ENCODE measurements at regions not wholly inside any gene's neighbourhood (a gene's known extent, or its start where the extent isn't known, plus 50 kb on each side); places are given as distances from the start of the nearest gene placed in this dataset.
"Not testable (repeated sequence)": the region's sequence is repeated elsewhere in the genome, so short reads cannot be mapped to it uniquely, and the experiment has no call there.

GRCh38 chr1:144034045-144034444 lies 62.3 kb upstream of the FAM72C start:
- not testable (repeated sequence) for H3K4me2 ChIP-seq (ENCODE audit: low read length); H3K79me2 ChIP-seq (replicated peaks; ENCODE audit: insufficient read depth, low read length); H3K9me3 ChIP-seq (ENCODE audit: low read length); H3K27ac ChIP-seq (ENCODE audit: low read length); H3K9ac ChIP-seq (ENCODE audit: low read length); H3F3A ChIP-seq (ENCODE audit: insufficient read depth, low read length, poor library complexity, severe bottlenecking); H2AFZ ChIP-seq (ENCODE audit: low read depth, low read length); H3K36me3 ChIP-seq (ENCODE audit: insufficient read depth, low read length); H4K20me1 ChIP-seq (ENCODE audit: insufficient read depth); H3K27me3 ChIP-seq (ENCODE audit: insufficient read depth, low read depth, low read length); H3K4me3 ChIP-seq (ENCODE audit: low read length); H3K9me2 ChIP-seq (ENCODE audit: insufficient read depth, low read length)

- not testable (repeated sequence) for H3K27me3 ChIP-seq (ENCODE audit: insufficient read depth, low read depth, low read length); H3K79me2 ChIP-seq (replicated peaks; ENCODE audit: insufficient read depth, low read length); H2AFZ ChIP-seq (ENCODE audit: low read depth, low read length); H3K4me2 ChIP-seq (ENCODE audit: low read length); H3K9me2 ChIP-seq (ENCODE audit: insufficient read depth, low read length); H3K9ac ChIP-seq (ENCODE audit: low read length); H3K36me3 ChIP-seq (ENCODE audit: insufficient read depth, low read length); H4K20me1 ChIP-seq (ENCODE audit: insufficient read depth); H3K27ac ChIP-seq (ENCODE audit: low read length); H3K4me3 ChIP-seq (ENCODE audit: low read length); H3K9me3 ChIP-seq (ENCODE audit: low read length); H3F3A ChIP-seq (ENCODE audit: insufficient read depth, low read length, poor library complexity, severe bottlenecking)
Observed at GRCh38 chr1:144031550-144031949, 59.8 kb upstream of the FAM72C start.

GRCh38 chr1:144026022-144026421 lies 54.2 kb upstream of the FAM72C start:
- not testable (repeated sequence) for H3K27ac ChIP-seq (ENCODE audit: low read length); H3K9me2 ChIP-seq (ENCODE audit: insufficient read depth, low read length); H3K9me3 ChIP-seq (ENCODE audit: low read length); H3K4me2 ChIP-seq (ENCODE audit: low read length); H2AFZ ChIP-seq (ENCODE audit: low read depth, low read length); H3F3A ChIP-seq (ENCODE audit: insufficient read depth, low read length, poor library complexity, severe bottlenecking); H3K27me3 ChIP-seq (ENCODE audit: insufficient read depth, low read depth, low read length); H4K20me1 ChIP-seq (ENCODE audit: insufficient read depth); H3K4me3 ChIP-seq (ENCODE audit: low read length); H3K36me3 ChIP-seq (ENCODE audit: insufficient read depth, low read length); H3K79me2 ChIP-seq (replicated peaks; ENCODE audit: insufficient read depth, low read length); H3K9ac ChIP-seq (ENCODE audit: low read length)

- not testable (repeated sequence) for H3K4me3 ChIP-seq (ENCODE audit: low read length); H3K9me3 ChIP-seq (ENCODE audit: low read length); H2AFZ ChIP-seq (ENCODE audit: low read depth, low read length); H3K27me3 ChIP-seq (ENCODE audit: insufficient read depth, low read depth, low read length); H3K27ac ChIP-seq (ENCODE audit: low read length); H3K4me2 ChIP-seq (ENCODE audit: low read length); H4K20me1 ChIP-seq (ENCODE audit: insufficient read depth); H3K9me2 ChIP-seq (ENCODE audit: insufficient read depth, low read length); H3K9ac ChIP-seq (ENCODE audit: low read length); H3K79me2 ChIP-seq (replicated peaks; ENCODE audit: insufficient read depth, low read length); H3F3A ChIP-seq (ENCODE audit: insufficient read depth, low read length, poor library complexity, severe bottlenecking); H3K36me3 ChIP-seq (ENCODE audit: insufficient read depth, low read length)
Observed at GRCh38 chr1:144021690-144022384, 50.1 kb upstream of the FAM72C start.

Data from neural cell (in vitro differentiated cells).